Smooth muscle cell (in vitro differentiated cells): ENCODE measurements at regions not wholly inside any gene's neighbourhood (a gene's known extent, or its start where the extent isn't known, plus 50 kb on each side); places are given as distances from the start of the nearest gene placed in this dataset.

Experiments used
- DNase-seq: peaks from one replicate; lab custom pipeline; 2025; ENCODE audit not compliant: unreplicated experiment; lab: John Stamatoyannopoulos, UW
- H2AFZ ChIP-seq: fragments of 200-600 bp; sonication (generic); 2 replicates; pipeline ENCODE4 v1.6.0; 2016; ENCODE audit warnings: antibody characterized with exemption, low read depth, mild to moderate bottlenecking
- H3F3A ChIP-seq: fragments of 200-600 bp; sonication (generic); 2 replicates; pipeline ENCODE4 v1.6.0; 2017; ENCODE audit warnings: antibody characterized with exemption, low read depth
- H3K27ac ChIP-seq: fragments of 200-600 bp; sonication (generic); 2 replicates; pipeline ENCODE4 v1.5.1; 2016; ENCODE audit warnings: low read depth, mild to moderate bottlenecking
- H3K27me3 ChIP-seq: fragments of 200-600 bp; sonication (generic); 2 replicates; pipeline ENCODE4 v1.6.1; 2016; ENCODE audit warnings: low read depth, mild to moderate bottlenecking
- H3K36me3 ChIP-seq: fragments of 200-600 bp; sonication (generic); 2 replicates; pipeline ENCODE4 v1.5.1; 2016; ENCODE audit warnings: low read depth
- H3K4me1 ChIP-seq: fragments of 200-600 bp; sonication (generic); 2 replicates; pipeline ENCODE4 v1.5.1; 2016; ENCODE audit warnings: low read depth
- H3K4me2 ChIP-seq: fragments of 200-600 bp; sonication (generic); 2 replicates; pipeline ENCODE4 v1.6.0; 2016; ENCODE audit warnings: mild to moderate bottlenecking
- H3K4me3 ChIP-seq: fragments of 200-600 bp; sonication (generic); 2 replicates; pipeline ENCODE4 v1.5.1; 2016; ENCODE audit warnings: mild to moderate bottlenecking
- H3K79me2 ChIP-seq: fragments of 200-600 bp; sonication (generic); 2 replicates; pipeline ENCODE4 v1.6.0; 2016; ENCODE audit warnings: low read depth, mild to moderate bottlenecking
- H3K9ac ChIP-seq: fragments of 200-600 bp; sonication (generic); 2 replicates; pipeline ENCODE4 v1.6.0; 2016; ENCODE audit warnings: low read depth
- H3K9me3 ChIP-seq: fragments of 200-600 bp; sonication (generic); replicated peaks from 2 replicates; pipeline ENCODE4 v1.5.1; 2016; ENCODE audit warnings: low read depth
- H4K20me1 ChIP-seq: fragments of 200-600 bp; sonication (generic); 2 replicates; pipeline ENCODE4 v1.6.0; 2016; ENCODE audit warnings: low read depth
- CTCF ChIP-seq: fragments of 200-600 bp; sonication (generic); IDR thresholded peaks from 2 replicates; pipeline ENCODE4 v1.5.1; 2017; ENCODE audit warnings: borderline replicate concordance, mild to moderate bottlenecking, antibody characterized with exemption; ENCODE audit not compliant: insufficient read depth, poor library complexity, severe bottlenecking
- WGBS: methylation state at CpG from one replicate; pipeline ENCODE4 v1.1.7; 2016; ENCODE audit warnings: low lambda C conversion rate; 5-methylcytosine and 5-hydroxymethylcytosine counted together

- Histone ChIP-seq H3K27ac (no peak overlapping the region), H3K4me2 (no peak overlapping the region), H3K9me3 (no peaks in the 10 kb centered on the region), H4K20me1 (no peaks in the 10 kb centered on the region), H3K79me2 (no peaks in the 10 kb centered on the region), H2AFZ (no peak overlapping the region), H3K4me1 (no peaks in the 10 kb centered on the region), H3K9ac (no peak overlapping the region), H3K36me3 (no peaks in the 10 kb centered on the region), H3F3A (no peaks in the 10 kb centered on the region), H3K4me3 (no peak overlapping the region), H3K27me3 (no peaks in the 10 kb centered on the region)
- TF ChIP-seq CTCF, result no peak
- WGBS, result 76% methylated on average over 6 of the region's 6 CpGs
- DNase-seq, result no peak
These were observed 117.5 kb upstream of the CCDC68 start for GRCh38 chr18:55076643-55077218.

GRCh38 chr18:55073834-55074233 lies 114.6 kb upstream of the CCDC68 start:
- Histone ChIP-seq H2AFZ (no peak overlapping the region), H3K4me2 (no peak overlapping the region), H4K20me1 (no peaks in the 10 kb centered on the region), H3K27ac (no peak overlapping the region), H3K36me3 (no peaks in the 10 kb centered on the region), H3K9ac (no peak overlapping the region), H3K79me2 (no peaks in the 10 kb centered on the region), H3F3A (no peaks in the 10 kb centered on the region), H3K4me1 (no peaks in the 10 kb centered on the region), H3K27me3 (no peaks in the 10 kb centered on the region), H3K4me3 (no peak overlapping the region), H3K9me3 (no peaks in the 10 kb centered on the region)
- no peak for TF ChIP-seq CTCF
- no peak for DNase-seq

- Histone ChIP-seq H3K79me2 (no peaks in the 10 kb centered on the region), H2AFZ (no peak overlapping the region), H3K4me2 (no peak overlapping the region), H3K9me3 (no peaks in the 10 kb centered on the region), H3K9ac (no peak overlapping the region), H4K20me1 (no peaks in the 10 kb centered on the region), H3K36me3 (no peaks in the 10 kb centered on the region), H3K4me3 (no peak overlapping the region), H3K27ac (no peak overlapping the region), H3K4me1 (no peaks in the 10 kb centered on the region), H3K27me3 (no peaks in the 10 kb centered on the region), H3F3A (no peaks in the 10 kb centered on the region)
- DNase-seq, result no peak
- no peak for TF ChIP-seq CTCF
- WGBS, result 93% methylated on average over 4 of the region's 4 CpGs
These were observed 113.9 kb upstream of the CCDC68 start for GRCh38 chr18:55073116-55073515.

- 93% methylated on average over 4 of the region's 4 CpGs for WGBS
- Histone ChIP-seq H3K4me2 (no peak overlapping the region), H3K9ac (no peak overlapping the region), H3K9me3 (no peaks in the 10 kb centered on the region), H3K27me3 (no peaks in the 10 kb centered on the region), H3K36me3 (no peaks in the 10 kb centered on the region), H3F3A (no peaks in the 10 kb centered on the region), H3K4me3 (no peak overlapping the region), H3K4me1 (no peaks in the 10 kb centered on the region), H2AFZ (no peak overlapping the region), H4K20me1 (no peaks in the 10 kb centered on the region), H3K27ac (no peak overlapping the region), H3K79me2 (no peaks in the 10 kb centered on the region)
- TF ChIP-seq CTCF, result no peak
- DNase-seq, result no peak
These were observed 113.4 kb upstream of the CCDC68 start for GRCh38 chr18:55072698-55073097.
